Adrenal gland (tissue), 9 donors: ENCODE measurements at regions not wholly inside any gene's neighbourhood (a gene's known extent, or its start where the extent isn't known, plus 50 kb on each side); places are given as distances from the start of the nearest gene placed in this dataset.

ENCODE experiments used
- DNase-seq, 7 donors: peaks; one replicate each; pipeline ENCODE4 v3.0.0-alpha.2; 2019 to 2020
- H3K27ac ChIP-seq, 5 donors: fragments of 200-600 bp; sonication (generic) in 4 of 5; 1 replicate in 3 of 5; 2 replicates in 2 of 5; pipeline versions ENCODE4 v1.5.1 to v1.8.0; 2016 to 2020; ENCODE audit warnings: mild to moderate bottlenecking in 1 of 5
- H3K27me3 ChIP-seq: fragments of 200-600 bp; 2 replicates; pipeline ENCODE4 v1.8.0; 2021
- H3K36me3 ChIP-seq, 2 donors: fragments of 200-600 bp; replicated peaks in 1 of 2; 1 replicate in 1 of 2; 2 replicates in 1 of 2; pipeline versions ENCODE4 v1.5.1 to v1.8.0; 2018 to 2022
- H3K4me1 ChIP-seq, 2 donors: fragments of 200-600 bp; replicated peaks in 1 of 2; 1 replicate in 1 of 2; 2 replicates in 1 of 2; pipeline versions ENCODE4 v1.5.1 to v1.8.0; 2018 to 2021
- H3K4me3 ChIP-seq, 4 donors: fragments of 200-600 bp; sonication (generic) in 3 of 4; one replicate each; pipeline ENCODE4 v1.5.1; 2016 to 2018
- H3K9me3 ChIP-seq, 3 donors: fragments of 200-600 bp; sonication (generic) in 1 of 3; replicated peaks in 1 of 3; 1 replicate in 2 of 3; 2 replicates in 1 of 3; pipeline versions ENCODE4 v1.5.1 to v1.8.0; 2016 to 2021
- POLR2A ChIP-seq, 2 donors: fragments of 450-650 bp; IDR thresholded peaks; one replicate each; pipeline ENCODE4 v1.6.1; 2017; ENCODE audit warnings: antibody characterized with exemption in 2 of 2, mild to moderate bottlenecking in 2 of 2, moderate library complexity in 1 of 2
- WGBS, 4 donors: extraction: QIAGEN DNeasy Blood & Tissue Kit in 2 of 4; methylation state at CpG; one replicate each; pipeline versions ENCODE4 v1.1.5 to v1.1.7; 2013 to 2017; 5-methylcytosine and 5-hydroxymethylcytosine counted together
- intact Hi-C, 2 donors: fragments of 100-400 bp; cut with DNase I; formaldehyde crosslinking; loops; one replicate each; pipeline versions ENCODE4 v1.14.1 to v1.15.0; 2022 to 2023
- TF ChIP-seq, protein P1 (sequence below), 6 experiments: fragments of 450-650 bp in 4 of 6; fragments of 200-600 bp in 2 of 6; sonication (generic) in 1 of 6; IDR thresholded peaks; 1 replicate in 5 of 6; 2 replicates in 1 of 6; pipeline versions ENCODE4 v1.5.1 to v1.8.0; 2016 to 2021; ENCODE audit warnings: antibody characterized with exemption in 6 of 6, mild to moderate bottlenecking in 2 of 6, moderate library complexity in 1 of 6
- donor health status: healthy with polysubstance abuse.
- donor health status: Bipolar disorder and iron deficiency.
- donor health status: DM: yes; HTN: yes; CAD: no.
- donor health status: DM: no; HTN: no; CAD: no.
- donor health status: DM: no; HTN: no; CAD: no.

DNA sequence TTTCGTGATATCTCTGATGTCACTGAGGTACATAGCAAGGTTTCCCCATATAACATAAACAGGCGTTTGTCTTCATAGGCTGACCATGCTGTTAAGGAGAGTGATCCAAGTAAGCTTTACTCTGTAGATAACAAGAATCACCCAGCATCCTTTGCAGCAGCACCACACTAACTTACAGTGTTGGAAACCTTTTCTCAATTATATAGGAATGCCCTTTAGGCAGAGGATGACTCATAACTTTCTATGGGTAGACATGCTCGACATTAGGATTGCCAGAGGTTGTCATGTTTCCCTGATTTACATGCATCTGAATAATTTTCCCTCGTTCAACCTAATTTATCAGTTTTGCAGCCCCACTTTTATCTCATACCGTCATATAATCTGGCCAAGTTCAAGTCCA, 870.0 kb upstream of the CDH9 start:
- TF ChIP-seq, protein P1, sequence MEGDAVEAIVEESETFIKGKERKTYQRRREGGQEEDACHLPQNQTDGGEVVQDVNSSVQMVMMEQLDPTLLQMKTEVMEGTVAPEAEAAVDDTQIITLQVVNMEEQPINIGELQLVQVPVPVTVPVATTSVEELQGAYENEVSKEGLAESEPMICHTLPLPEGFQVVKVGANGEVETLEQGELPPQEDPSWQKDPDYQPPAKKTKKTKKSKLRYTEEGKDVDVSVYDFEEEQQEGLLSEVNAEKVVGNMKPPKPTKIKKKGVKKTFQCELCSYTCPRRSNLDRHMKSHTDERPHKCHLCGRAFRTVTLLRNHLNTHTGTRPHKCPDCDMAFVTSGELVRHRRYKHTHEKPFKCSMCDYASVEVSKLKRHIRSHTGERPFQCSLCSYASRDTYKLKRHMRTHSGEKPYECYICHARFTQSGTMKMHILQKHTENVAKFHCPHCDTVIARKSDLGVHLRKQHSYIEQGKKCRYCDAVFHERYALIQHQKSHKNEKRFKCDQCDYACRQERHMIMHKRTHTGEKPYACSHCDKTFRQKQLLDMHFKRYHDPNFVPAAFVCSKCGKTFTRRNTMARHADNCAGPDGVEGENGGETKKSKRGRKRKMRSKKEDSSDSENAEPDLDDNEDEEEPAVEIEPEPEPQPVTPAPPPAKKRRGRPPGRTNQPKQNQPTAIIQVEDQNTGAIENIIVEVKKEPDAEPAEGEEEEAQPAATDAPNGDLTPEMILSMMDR (IDR thresholded peaks at IDR 0.05) = no peak
- no peak for TF ChIP-seq POLR2A (IDR thresholded peaks at IDR 0.05)
- 72 to 79% (median 75%) methylated on average over 5 of the region's 5 CpGs for WGBS, 4 donors
- Histone ChIP-seq H3K36me3 (no peaks in the 10 kb centered on the region), H3K27me3 (no peaks in the 10 kb centered on the region), H3K4me3 (no peak overlapping the region), H3K9me3 (no peaks in the 10 kb centered on the region), H3K27ac (no peak overlapping the region), H3K4me1 (no peaks in the 10 kb centered on the region)
- intact Hi-C loops = no loop called here
- DNase-seq = no peak

DNA sequence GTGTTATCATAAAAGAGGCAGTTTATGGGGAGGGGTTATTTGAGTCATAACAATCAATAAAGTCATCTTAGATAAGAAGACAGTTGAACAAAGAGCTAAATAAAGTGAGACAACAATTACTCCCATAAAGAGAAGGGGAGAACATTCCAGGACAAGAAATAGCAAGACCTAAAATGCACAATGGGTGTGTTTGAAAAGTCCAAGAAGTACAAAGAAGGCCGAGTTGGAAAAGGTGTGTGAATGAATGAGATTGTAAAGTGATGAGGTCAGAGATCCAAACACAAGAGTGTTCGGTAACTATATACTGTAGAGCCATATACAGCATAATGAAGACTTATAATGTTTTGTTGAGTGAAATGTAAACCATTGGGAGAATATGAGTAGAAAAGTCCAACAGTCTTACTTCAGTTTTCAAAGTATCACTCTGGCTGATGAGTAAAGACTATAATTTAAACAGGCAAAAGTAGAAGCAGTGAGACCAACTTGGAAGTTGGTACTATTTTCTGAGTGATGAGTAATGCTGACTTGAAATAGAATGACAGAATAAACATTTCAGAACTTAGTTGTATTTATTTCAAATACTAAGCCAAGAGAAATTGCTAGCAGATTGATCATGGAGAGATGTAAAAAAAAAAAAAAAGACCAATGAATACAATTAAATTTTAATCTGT, 868.7 kb upstream of the CDH9 start:
- H3K4me1 ChIP-seq = no peaks in the 10 kb centered on the region
- no peak overlapping the region for H3K27ac ChIP-seq
- H3K9me3 ChIP-seq = no peaks in the 10 kb centered on the region
- DNase-seq = no peak
- H3K36me3 ChIP-seq = no peaks in the 10 kb centered on the region
- 68 to 78% (median 75%) methylated on average over 2 of the region's 2 CpGs for WGBS, 4 donors
- no peaks in the 10 kb centered on the region for H3K27me3 ChIP-seq
- no peak for TF ChIP-seq POLR2A (IDR thresholded peaks at IDR 0.05)
- TF ChIP-seq, protein P1 (IDR thresholded peaks at IDR 0.05) = no peak
- intact Hi-C loops = no loop called here
- no peak overlapping the region for H3K4me3 ChIP-seq

DNA sequence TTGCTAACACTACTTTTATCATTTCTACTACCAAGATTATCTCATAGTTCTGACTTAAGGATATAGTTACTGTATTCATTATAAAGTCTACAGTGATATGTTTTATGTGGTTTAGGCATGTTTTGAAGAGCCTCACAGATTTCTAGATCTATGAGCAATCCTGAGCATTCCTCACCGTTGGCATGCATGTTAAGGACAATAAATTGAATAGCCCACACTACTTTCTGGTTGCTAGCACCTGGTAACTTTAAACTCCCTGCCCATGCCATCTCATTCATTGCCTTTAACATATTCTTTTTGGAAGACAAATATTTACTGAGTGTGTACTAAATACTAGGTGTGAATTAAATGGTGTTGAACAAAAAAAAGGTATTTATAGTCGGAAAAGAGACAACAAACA, 868.1 kb upstream of the CDH9 start:
- TF ChIP-seq, protein P1 (IDR thresholded peaks at IDR 0.05) = no peak
- TF ChIP-seq POLR2A (IDR thresholded peaks at IDR 0.05) = no peak
- WGBS, 4 donors = 55 to 75% (median 66%) methylated on average over 2 of the region's 2 CpGs
- intact Hi-C loops = no loop called here
- no peak overlapping the region for H3K4me3 ChIP-seq
- no peaks in the 10 kb centered on the region for H3K27me3 ChIP-seq
- H3K27ac ChIP-seq = no peak overlapping the region
- DNase-seq = no peak
- H3K9me3 ChIP-seq = no peaks in the 10 kb centered on the region
- H3K4me1 ChIP-seq = no peaks in the 10 kb centered on the region
- H3K36me3 ChIP-seq = no peaks in the 10 kb centered on the region

DNA sequence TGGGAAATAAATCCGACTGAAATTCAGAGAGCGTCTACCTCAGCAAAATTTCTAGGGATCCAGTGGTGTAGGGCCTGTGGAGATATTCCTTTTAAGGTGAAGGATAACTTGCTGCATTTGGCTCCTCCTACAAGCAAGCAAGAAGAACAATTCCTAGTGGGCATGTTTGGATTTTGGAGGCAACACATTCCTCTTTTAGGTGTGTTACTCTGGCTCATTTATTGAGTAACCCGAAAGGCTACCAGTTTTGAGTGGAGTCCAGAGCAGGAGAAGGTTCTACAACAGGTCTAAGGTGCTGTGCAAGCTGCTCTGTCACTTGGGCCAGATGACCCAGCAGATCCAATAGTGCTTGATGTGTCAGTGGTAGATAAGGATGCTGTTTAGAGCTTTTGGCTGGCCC, 862.4 kb upstream of the CDH9 start:
- Histone ChIP-seq H3K9me3 (no peaks in the 10 kb centered on the region), H3K27ac (no peak overlapping the region), H3K4me3 (no peak overlapping the region), H3K27me3 (no peaks in the 10 kb centered on the region), H3K36me3 (no peaks in the 10 kb centered on the region), H3K4me1 (no peaks in the 10 kb centered on the region)
- no peak for DNase-seq
- intact Hi-C loops = no loop called here
- 68 to 90% (median 81%) methylated on average over 3 of the region's 3 CpGs for WGBS, 4 donors
- TF ChIP-seq, protein P1 (IDR thresholded peaks at IDR 0.05) = no peak
- TF ChIP-seq POLR2A (IDR thresholded peaks at IDR 0.05) = no peak
